SU-DHL-6 (cell line): ENCODE measurements at regions not wholly inside any gene's neighbourhood (a gene's known extent, or its start where the extent isn't known, plus 50 kb on each side); places are given as distances from the start of the nearest gene placed in this dataset.

ENCODE experiments used
- H2AFZ ChIP-seq: fragments of 200-600 bp; sonication (generic); 2 replicates; pipeline ENCODE4 v1.6.1; 2014; ENCODE audit warnings: low read depth, mild to moderate bottlenecking, moderate library complexity, mixed read lengths, antibody characterized with exemption, low read length; ENCODE audit not compliant: severe bottlenecking
- H3F3A ChIP-seq: fragments of 200-600 bp; shearing (Covaris generic); 2 replicates; pipeline ENCODE4 v1.6.0; 2016; ENCODE audit warnings: antibody characterized with exemption, mild to moderate bottlenecking; ENCODE audit not compliant: insufficient read depth
- H3K27ac ChIP-seq: fragments of 200-600 bp; sonication (generic); 2 replicates; pipeline ENCODE4 v1.5.1; 2016; ENCODE audit warnings: low read depth, mild to moderate bottlenecking, low read length, moderate library complexity, mixed read lengths
- H3K27me3 ChIP-seq: fragments of 200-600 bp; sonication (generic), shearing (Covaris generic); 2 replicates; pipeline ENCODE4 v1.6.0; 2014; ENCODE audit warnings: mild to moderate bottlenecking, low read length
- H3K36me3 ChIP-seq: fragments of 200-600 bp; sonication (generic); 2 replicates; pipeline ENCODE4 v1.6.1; 2014; ENCODE audit warnings: mild to moderate bottlenecking, low read length, mixed read lengths
- H3K4me2 ChIP-seq: fragments of 300-600, 200-600 bp; shearing (Covaris generic), sonication (generic); 2 replicates; pipeline ENCODE4 v1.6.0; 2014; ENCODE audit warnings: low read length, low read depth, mild to moderate bottlenecking; ENCODE audit not compliant: poor library complexity, severe bottlenecking
- H3K4me3 ChIP-seq: fragments of 200-600 bp; sonication (generic); 2 replicates; pipeline ENCODE4 v1.5.1; 2014; ENCODE audit warnings: antibody characterized with exemption, low read length, mild to moderate bottlenecking, mixed read lengths; ENCODE audit not compliant: insufficient read depth, poor library complexity, severe bottlenecking
- H3K79me2 ChIP-seq: fragments of 200-600 bp; sonication (generic); 2 replicates; pipeline ENCODE4 v1.6.1; 2014; ENCODE audit warnings: mild to moderate bottlenecking, low read length, moderate library complexity; ENCODE audit not compliant: insufficient read depth
- H3K9ac ChIP-seq: fragments of 200-600 bp; sonication (generic); 2 replicates; pipeline ENCODE4 v1.7.0; 2014; ENCODE audit warnings: mild to moderate bottlenecking, low read length
- H3K9me2 ChIP-seq: fragments of 200-600 bp; sonication (generic); replicated peaks from 2 replicates; pipeline ENCODE4 v1.6.1; 2014; ENCODE audit warnings: low read length; ENCODE audit not compliant: insufficient read depth
- H3K9me3 ChIP-seq: fragments of 200-600 bp; sonication (generic); 2 replicates; pipeline ENCODE4 v1.6.1; 2014; ENCODE audit warnings: low read length, mixed read lengths; ENCODE audit not compliant: insufficient read depth
- H4K20me1 ChIP-seq: fragments of 200-600 bp; sonication (generic); 2 replicates; pipeline ENCODE4 v1.6.1; 2014; ENCODE audit warnings: low read depth, mild to moderate bottlenecking, antibody characterized with exemption, low read length, moderate library complexity, mixed read lengths
- EZH2phosphoT487 ChIP-seq: fragments of 200-600 bp; sonication (generic), shearing (Covaris generic); conservative IDR thresholded peaks from 2 replicates; pipeline ENCODE4 v1.6.1; 2018; ENCODE audit warnings: mild to moderate bottlenecking, antibody characterized with exemption, low read length, moderate library complexity, mixed read lengths
- TF ChIP-seq, protein P1 (sequence below): fragments of 200-600 bp; sonication (generic); IDR thresholded peaks from one replicate; pipeline ENCODE4 v1.5.1; 2017; ENCODE audit warnings: antibody characterized with exemption, mild to moderate bottlenecking, low read length, moderate library complexity; ENCODE audit not compliant: insufficient read depth, poor library complexity, severe bottlenecking

DNA sequence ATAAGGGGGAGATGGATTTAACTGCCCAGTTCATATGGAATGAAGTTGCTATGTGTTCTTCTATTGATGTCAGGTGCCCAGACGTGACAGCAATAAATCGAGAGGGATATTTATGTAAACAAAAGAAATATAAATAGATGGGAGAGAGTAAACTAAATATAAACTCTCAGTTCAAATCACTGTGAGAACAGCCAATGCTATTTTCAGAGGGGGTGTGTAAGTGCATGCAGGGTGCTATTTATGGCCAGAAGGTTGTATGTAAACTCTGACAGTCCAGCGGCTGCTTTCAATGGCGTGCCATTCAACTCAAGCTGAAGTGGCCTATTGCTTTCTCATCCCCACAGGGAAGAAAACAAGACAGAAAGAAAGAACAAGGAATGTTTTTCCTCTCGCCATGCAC is 127.2 kb downstream of the KCNA5 start:
- TF ChIP-seq, protein P1, sequence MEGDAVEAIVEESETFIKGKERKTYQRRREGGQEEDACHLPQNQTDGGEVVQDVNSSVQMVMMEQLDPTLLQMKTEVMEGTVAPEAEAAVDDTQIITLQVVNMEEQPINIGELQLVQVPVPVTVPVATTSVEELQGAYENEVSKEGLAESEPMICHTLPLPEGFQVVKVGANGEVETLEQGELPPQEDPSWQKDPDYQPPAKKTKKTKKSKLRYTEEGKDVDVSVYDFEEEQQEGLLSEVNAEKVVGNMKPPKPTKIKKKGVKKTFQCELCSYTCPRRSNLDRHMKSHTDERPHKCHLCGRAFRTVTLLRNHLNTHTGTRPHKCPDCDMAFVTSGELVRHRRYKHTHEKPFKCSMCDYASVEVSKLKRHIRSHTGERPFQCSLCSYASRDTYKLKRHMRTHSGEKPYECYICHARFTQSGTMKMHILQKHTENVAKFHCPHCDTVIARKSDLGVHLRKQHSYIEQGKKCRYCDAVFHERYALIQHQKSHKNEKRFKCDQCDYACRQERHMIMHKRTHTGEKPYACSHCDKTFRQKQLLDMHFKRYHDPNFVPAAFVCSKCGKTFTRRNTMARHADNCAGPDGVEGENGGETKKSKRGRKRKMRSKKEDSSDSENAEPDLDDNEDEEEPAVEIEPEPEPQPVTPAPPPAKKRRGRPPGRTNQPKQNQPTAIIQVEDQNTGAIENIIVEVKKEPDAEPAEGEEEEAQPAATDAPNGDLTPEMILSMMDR, result no peak
- TF ChIP-seq EZH2phosphoT487, result no peak
- no peaks in the 10 kb centered on the region for H3K9me3 ChIP-seq
- H3K4me2 ChIP-seq, result no peak overlapping the region
- no peak overlapping the region for H3K9ac ChIP-seq
- no peak overlapping the region for H2AFZ ChIP-seq
- H3F3A ChIP-seq, result no peaks in the 10 kb centered on the region
- H3K4me3 ChIP-seq, result no peak overlapping the region
- no peaks in the 10 kb centered on the region for H3K79me2 ChIP-seq
- H3K36me3 ChIP-seq, result no peaks in the 10 kb centered on the region
- H3K9me2 ChIP-seq, result no peaks in the 10 kb centered on the region
- no peak overlapping the region for H3K27ac ChIP-seq
- no peaks in the 10 kb centered on the region for H3K27me3 ChIP-seq
- no peaks in the 10 kb centered on the region for H4K20me1 ChIP-seq

DNA sequence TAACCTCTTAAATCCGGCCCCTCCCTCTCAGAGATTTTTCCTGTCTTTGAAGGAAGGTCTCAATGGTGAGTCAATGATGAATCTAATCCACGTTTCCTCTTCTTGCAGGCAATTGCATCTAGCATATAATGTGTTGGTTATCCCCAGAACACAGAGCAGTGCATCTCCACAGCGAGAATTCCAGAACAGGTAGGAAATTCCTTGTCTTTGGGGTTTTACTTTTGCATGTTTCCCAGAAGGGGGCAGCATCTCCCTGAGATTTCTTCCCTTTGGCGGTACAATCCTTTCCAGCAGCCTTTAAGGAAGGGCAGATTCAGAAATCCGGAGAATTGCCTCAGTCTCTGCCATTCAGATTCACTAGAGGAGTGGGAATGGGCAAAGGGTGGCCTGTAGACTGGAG is 128.0 kb downstream of the KCNA5 start:
- H3K36me3 ChIP-seq, result no peaks in the 10 kb centered on the region
- H3K9me2 ChIP-seq, result no peaks in the 10 kb centered on the region
- no peak overlapping the region for H3K4me3 ChIP-seq
- no peaks in the 10 kb centered on the region for H3K79me2 ChIP-seq
- no peak overlapping the region for H2AFZ ChIP-seq
- no peak overlapping the region for H3K27ac ChIP-seq
- no peaks in the 10 kb centered on the region for H3K27me3 ChIP-seq
- H3K9me3 ChIP-seq, result no peaks in the 10 kb centered on the region
- no peak overlapping the region for H3K9ac ChIP-seq
- no peaks in the 10 kb centered on the region for H3F3A ChIP-seq
- no peaks in the 10 kb centered on the region for H4K20me1 ChIP-seq
- H3K4me2 ChIP-seq, result no peak overlapping the region
- TF ChIP-seq EZH2phosphoT487, result no peak
- TF ChIP-seq, protein P1, result peak; percentile 16

DNA sequence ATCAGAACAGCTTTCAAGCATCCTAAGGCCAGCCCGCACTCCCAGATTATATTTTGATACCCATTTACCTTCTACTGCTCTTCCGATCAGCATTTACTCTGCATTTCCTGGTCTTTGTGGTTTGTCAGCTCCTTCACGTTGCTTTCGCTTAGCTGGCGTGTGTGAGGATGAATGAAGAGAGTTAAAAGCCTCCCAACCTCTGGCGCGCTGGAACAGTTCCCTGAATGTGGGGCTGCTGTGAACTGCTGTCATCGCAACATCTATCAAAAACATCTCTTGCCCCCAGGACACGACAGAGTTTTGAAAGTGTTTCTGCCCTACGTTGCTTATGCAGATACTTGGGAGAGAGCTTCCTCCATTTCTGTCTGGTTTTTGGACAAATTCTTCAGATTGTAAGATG is 129.2 kb downstream of the KCNA5 start:
- Histone ChIP-seq H2AFZ (no peak overlapping the region), H3K27me3 (no peaks in the 10 kb centered on the region), H3F3A (no peaks in the 10 kb centered on the region), H4K20me1 (no peaks in the 10 kb centered on the region), H3K4me3 (no peak overlapping the region), H3K9me3 (no peaks in the 10 kb centered on the region), H3K27ac (no peak overlapping the region), H3K4me2 (no peak overlapping the region), H3K79me2 (no peaks in the 10 kb centered on the region), H3K9me2 (no peaks in the 10 kb centered on the region), H3K36me3 (no peaks in the 10 kb centered on the region), H3K9ac (no peak overlapping the region)
- TF ChIP-seq EZH2phosphoT487, result no peak
- TF ChIP-seq, protein P1, result no peak
